Suprapubic skin (tissue), 4 donors: ENCODE measurements at regions not wholly inside any gene's neighbourhood (a gene's known extent, or its start where the extent isn't known, plus 50 kb on each side); places are given as distances from the start of the nearest gene placed in this dataset.
"Not testable (repeated sequence)": the region's sequence is repeated elsewhere in the genome, so short reads cannot be mapped to it uniquely, and the experiment has no call there.

Experiments used
- DNase-seq, 2 donors: peaks; one replicate each; pipeline ENCODE4 v3.0.0-alpha.2; 2019; ENCODE audit warnings: low spot score in 2 of 2
- H3K27ac ChIP-seq: fragments of 200-600 bp; sonication (generic); one replicate; pipeline ENCODE4 v1.5.1; 2019
- H3K27me3 ChIP-seq: fragments of 200-600 bp; sonication (generic); one replicate; pipeline ENCODE4 v1.5.1; 2019
- H3K36me3 ChIP-seq: fragments of 200-600 bp; sonication (generic); one replicate; pipeline ENCODE4 v1.5.1; 2019
- H3K4me1 ChIP-seq: fragments of 200-600 bp; sonication (generic); one replicate; pipeline ENCODE4 v1.5.1; 2019
- H3K4me3 ChIP-seq: fragments of 200-600 bp; sonication (generic); one replicate; pipeline ENCODE4 v1.5.1; 2019; ENCODE audit warnings: mild to moderate bottlenecking
- H3K9me3 ChIP-seq: fragments of 200-600 bp; sonication (generic); one replicate; pipeline ENCODE4 v1.5.1; 2019
- CTCF ChIP-seq, 2 donors: fragments of 200-600 bp in 1 of 2; fragments of 450-650 bp in 1 of 2; sonication (generic) in 1 of 2; IDR thresholded peaks; one replicate each; pipeline ENCODE4 v1.5.1; 2016 to 2019; ENCODE audit warnings: antibody characterized with exemption in 2 of 2, mild to moderate bottlenecking in 1 of 2, moderate library complexity in 1 of 2
- EP300 ChIP-seq: sonication (generic); formaldehyde crosslinking; IDR thresholded peaks from one replicate; pipeline ENCODE4 v1.6.1; 2017; ENCODE audit warnings: antibody characterized with exemption
- POLR2A ChIP-seq, 2 donors: fragments of 450-650 bp; IDR thresholded peaks; one replicate each; pipeline ENCODE4 v1.6.1; 2017; ENCODE audit warnings: antibody characterized with exemption in 2 of 2, mild to moderate bottlenecking in 2 of 2, moderate library complexity in 2 of 2
- POLR2AphosphoS5 ChIP-seq, 3 donors: sonication (generic); formaldehyde crosslinking; IDR thresholded peaks; one replicate each; pipeline ENCODE4 v1.6.1; 2017; ENCODE audit warnings: antibody characterized with exemption in 3 of 3
- WGBS: methylation state at CpG from one replicate; pipeline ENCODE4 v1.1.5; 2018; 5-methylcytosine and 5-hydroxymethylcytosine counted together

- no peak for TF ChIP-seq CTCF (IDR thresholded peaks at IDR 0.05)
- TF ChIP-seq POLR2AphosphoS5 (IDR thresholded peaks at IDR 0.05) = no peak
- TF ChIP-seq EP300 = no peak
- TF ChIP-seq POLR2A (IDR thresholded peaks at IDR 0.05) = no peak
- H3K27me3 ChIP-seq = peaks cover 4% of the 10 kb centered on the region
- no peaks in the 10 kb centered on the region for H3K36me3 ChIP-seq
- no peak overlapping the region for H3K4me3 ChIP-seq
- no peaks in the 10 kb centered on the region for H3K9me3 ChIP-seq
- no peaks in the 10 kb centered on the region for H3K4me1 ChIP-seq
- 54% methylated on average over 5 of the region's 5 CpGs for WGBS
- no peak overlapping the region for H3K27ac ChIP-seq
- DNase-seq = no peak
Observed at GRCh38 chr15:79501086-79501485, 69.0 kb downstream of the MINAR1 start.

- H3K4me1 ChIP-seq = no peaks in the 10 kb centered on the region
- no peaks in the 10 kb centered on the region for H3K36me3 ChIP-seq
- H3K4me3 ChIP-seq = no peak overlapping the region
- no peaks in the 10 kb centered on the region for H3K9me3 ChIP-seq
- TF ChIP-seq POLR2AphosphoS5 (IDR thresholded peaks at IDR 0.05) (no peak), POLR2A (IDR thresholded peaks at IDR 0.05) (no peak), EP300 (no peak), CTCF (IDR thresholded peaks at IDR 0.05) (no peak)
- no peak for DNase-seq
- H3K27ac ChIP-seq = no peak overlapping the region
- H3K27me3 ChIP-seq = no peaks in the 10 kb centered on the region
- 85% methylated on average over 4 of the region's 4 CpGs for WGBS
Observed at GRCh38 chr15:79505956-79506355, 73.8 kb downstream of the MINAR1 start.

- not testable (repeated sequence) for H3K4me3 ChIP-seq, H3K9me3 ChIP-seq, DNase-seq, H3K27me3 ChIP-seq, H3K27ac ChIP-seq, H3K36me3 ChIP-seq, H3K4me1 ChIP-seq
- 68% methylated on average over 2 of the region's 3 CpGs for WGBS
Observed at GRCh38 chr15:79512844-79513243, 80.7 kb downstream of the MINAR1 start.

GRCh38 chr15:79513417-79513816, 81.3 kb downstream of the MINAR1 start:
- Histone ChIP-seq H3K27me3 (no peaks in the 10 kb centered on the region), H3K4me1 (no peaks in the 10 kb centered on the region), H3K36me3 (no peaks in the 10 kb centered on the region), H3K4me3 (no peak overlapping the region), H3K27ac (no peak overlapping the region), H3K9me3 (no peaks in the 10 kb centered on the region)
- 89% methylated on average over 8 of the region's 8 CpGs for WGBS
- DNase-seq = no peak
- TF ChIP-seq POLR2A (IDR thresholded peaks at IDR 0.05) = no peak
- no peak for TF ChIP-seq EP300
- no peak for TF ChIP-seq POLR2AphosphoS5 (IDR thresholded peaks at IDR 0.05)
- TF ChIP-seq CTCF (IDR thresholded peaks at IDR 0.05) = no peak

- H3K36me3 ChIP-seq = no peaks in the 10 kb centered on the region
- H3K27ac ChIP-seq = no peak overlapping the region
- no peaks in the 10 kb centered on the region for H3K27me3 ChIP-seq
- H3K4me3 ChIP-seq = no peak overlapping the region
- DNase-seq = no peak
- WGBS = 90% methylated on average over 5 of the region's 5 CpGs
- no peaks in the 10 kb centered on the region for H3K9me3 ChIP-seq
- no peaks in the 10 kb centered on the region for H3K4me1 ChIP-seq
- TF ChIP-seq EP300 (no peak), POLR2A (IDR thresholded peaks at IDR 0.05) (no peak), CTCF (IDR thresholded peaks at IDR 0.05) (no peak), POLR2AphosphoS5 (IDR thresholded peaks at IDR 0.05) (no peak)
Observed at GRCh38 chr15:79513940-79514339, 81.8 kb downstream of the MINAR1 start.

GRCh38 chr15:79515300-79516027, 83.3 kb downstream of the MINAR1 start:
- no peak overlapping the region for H3K27ac ChIP-seq
- no peaks in the 10 kb centered on the region for H3K9me3 ChIP-seq
- no peaks in the 10 kb centered on the region for H3K4me1 ChIP-seq
- no peak overlapping the region for H3K4me3 ChIP-seq
- DNase-seq = no peak
- 82% methylated on average over 7 of the region's 7 CpGs for WGBS
- peaks cover 4% of the 10 kb centered on the region for H3K27me3 ChIP-seq
- H3K36me3 ChIP-seq = no peaks in the 10 kb centered on the region
- no peak for TF ChIP-seq POLR2AphosphoS5 (IDR thresholded peaks at IDR 0.05)
- TF ChIP-seq POLR2A (IDR thresholded peaks at IDR 0.05) = no peak
- TF ChIP-seq EP300 = no peak
- no peak for TF ChIP-seq CTCF (IDR thresholded peaks at IDR 0.05)
